ENCODE measurements at regions not wholly inside any gene's neighbourhood (a gene's known extent, or its start where the extent isn't known, plus 50 kb on each side); places are given as distances from the start of the nearest gene placed in this dataset.

- Histone ChIP-seq H3K4me1 (ENCODE audit: control insufficient read depth, extremely low read depth, insufficient read depth, low read length) (no peaks in the 10 kb centered on the region), H2AFZ (ENCODE audit: low read depth, low read length) (no peak overlapping the region), H3K36me3 (ENCODE audit: control insufficient read depth in 2 of 2, extremely low read depth in 1 of 2, insufficient read depth in 2 of 2, low read length in 2 of 2) (no peaks in the 10 kb centered on the region), H3K9me1 (replicated peaks; ENCODE audit: control insufficient read depth, extremely low read depth, insufficient read depth, low read length) (no peaks in the 10 kb centered on the region), H3K79me2 (ENCODE audit: control insufficient read depth, insufficient read depth, low read length) (no peaks in the 10 kb centered on the region), H3K9ac (replicated peaks; ENCODE audit: extremely low read depth, insufficient read depth, low read length) (no peak overlapping the region), H3K9me3 (replicated peaks; ENCODE audit: control insufficient read depth, insufficient read depth, low read length) (peaks cover 5% of the 10 kb centered on the region), H3K27ac (ENCODE audit: insufficient read depth, low read depth, low read length) (no peak overlapping the region), H3K4me2 (ENCODE audit: insufficient read depth, low read length) (no peak overlapping the region), H3K4me3 (replicated peaks in 1 of 3; ENCODE audit: insufficient read depth in 1 of 3, low read depth in 1 of 3, low read length in 3 of 3) (no peak overlapping the region), H4K20me1 (replicated peaks; ENCODE audit: control insufficient read depth, extremely low read depth, insufficient read depth, low read length) (no peaks in the 10 kb centered on the region), H3K27me3 (ENCODE audit: control insufficient read depth in 2 of 2, insufficient read depth in 2 of 2, low read length in 2 of 2) (no peaks in the 10 kb centered on the region)
- intact Hi-C loops (cut with micrococcal nuclease) (no loop called here), dilution Hi-C loops (cut with MboI; ENCODE audit: extremely low pct_ligation_motif_present, low sequenced_read_pairs) (no loop called here)
- FAIRE-seq (no peak), DNase-seq (ENCODE audit: low read depth, low spot score) (no peak)
- POLR2A ChIA-PET, result no interaction called here
- no peak for TF ChIP-seq MYC (IDR thresholded peaks at IDR 0.05; ENCODE audit: low read depth, low read length)
- no peak for TF ChIP-seq CTCF (IDR thresholded peaks at IDR 0.05; ENCODE audit: extremely low read depth in 1 of 2, insufficient read depth in 1 of 2, low read depth in 1 of 2, low read length in 2 of 2)
- no peak for TF ChIP-seq POLR2A (IDR thresholded peaks at IDR 0.05; ENCODE audit: low read depth, low read length)
- TF ChIP-seq POLR2AphosphoS5 (IDR thresholded peaks at IDR 0.05; ENCODE audit: insufficient read depth, low read depth, low read length), result no peak
- no peak for TF ChIP-seq FOS (IDR thresholded peaks at IDR 0.05; ENCODE audit: borderline replicate concordance, insufficient read depth, low read length)
- no peak for TF ChIP-seq JUN (IDR thresholded peaks at IDR 0.05; ENCODE audit: borderline replicate concordance, insufficient read depth, insufficient read length, low read depth)
- TF ChIP-seq EZH2 (IDR thresholded peaks at IDR 0.05; ENCODE audit: borderline replicate concordance, low read depth, low read length, severe bottlenecking), result no peak
- no peak for TF ChIP-seq GATA2 (IDR thresholded peaks at IDR 0.05; ENCODE audit: insufficient read depth, insufficient read length, low read depth, low read length)
- TF ChIP-seq MAX (IDR thresholded peaks at IDR 0.05; ENCODE audit: insufficient read depth, insufficient read length), result no peak
- no TSS peak for BruUV-seq (replicated peaks)
- CTCF ChIA-PET, result no interaction called here
Measured at GRCh38 chr13:92947770-92948434, 278.7 kb upstream of the GPC6 start.

Data from endothelial cell of umbilical vein (primary cell).